ENCODE measurements at regions not wholly inside any gene's neighbourhood (a gene's known extent, or its start where the extent isn't known, plus 50 kb on each side); places are given as distances from the start of the nearest gene placed in this dataset.
"Not testable (repeated sequence)": the region's sequence is repeated elsewhere in the genome, so short reads cannot be mapped to it uniquely, and the experiment has no call there.

- Histone ChIP-seq H3K27ac (ENCODE audit: low read depth, low read length) (no peak overlapping the region), H3K9me3 (ENCODE audit: control insufficient read depth in 3 of 3, low read length in 3 of 3) (no peaks in the 10 kb centered on the region), H3K9ac (ENCODE audit: low read depth in 1 of 3, low read length in 3 of 3) (no peak overlapping the region), H3K27me3 (ENCODE audit: control insufficient read depth in 3 of 3, insufficient read depth in 3 of 3, low read length in 3 of 3) (no peaks in the 10 kb centered on the region), H3K4me3 (ENCODE audit: low read length in 3 of 3) (no peak overlapping the region), H3K36me3 (ENCODE audit: control insufficient read depth in 3 of 3, insufficient read depth in 3 of 3, low read length in 3 of 3) (no peaks in the 10 kb centered on the region), H3K4me1 (ENCODE audit: control insufficient read depth in 3 of 3, insufficient read depth in 3 of 3, low read length in 3 of 3) (no peaks in the 10 kb centered on the region)
Observed at GRCh38 chr4:127250577-127250976, 382.2 kb upstream of the INTU start.

- no peaks in the 10 kb centered on the region for H3K9me3 ChIP-seq (ENCODE audit: control insufficient read depth in 3 of 3, low read length in 3 of 3)
- no peak overlapping the region for H3K4me3 ChIP-seq (ENCODE audit: low read length in 3 of 3)
- no peaks in the 10 kb centered on the region for H3K27me3 ChIP-seq (ENCODE audit: control insufficient read depth in 3 of 3, insufficient read depth in 3 of 3, low read length in 3 of 3)
- H3K4me1 ChIP-seq (ENCODE audit: control insufficient read depth in 3 of 3, insufficient read depth in 3 of 3, low read length in 3 of 3): no peaks in the 10 kb centered on the region
- no peak overlapping the region for H3K9ac ChIP-seq (ENCODE audit: low read depth in 1 of 3, low read length in 3 of 3)
- no peak overlapping the region for H3K27ac ChIP-seq (ENCODE audit: low read depth, low read length)
- H3K36me3 ChIP-seq (ENCODE audit: control insufficient read depth in 3 of 3, insufficient read depth in 3 of 3, low read length in 3 of 3): no peaks in the 10 kb centered on the region
Observed at GRCh38 chr4:127251423-127251822, 381.3 kb upstream of the INTU start.

- Histone ChIP-seq H3K27me3 (ENCODE audit: control insufficient read depth in 3 of 3, insufficient read depth in 3 of 3, low read length in 3 of 3) (no peaks in the 10 kb centered on the region), H3K4me1 (ENCODE audit: control insufficient read depth in 3 of 3, insufficient read depth in 3 of 3, low read length in 3 of 3) (no peaks in the 10 kb centered on the region), H3K4me3 (ENCODE audit: low read length in 3 of 3) (no peak overlapping the region), H3K9me3 (ENCODE audit: control insufficient read depth in 3 of 3, low read length in 3 of 3) (no peaks in the 10 kb centered on the region), H3K9ac (ENCODE audit: low read depth in 1 of 3, low read length in 3 of 3) (no peak overlapping the region), H3K36me3 (ENCODE audit: control insufficient read depth in 3 of 3, insufficient read depth in 3 of 3, low read length in 3 of 3) (no peaks in the 10 kb centered on the region), H3K27ac (ENCODE audit: low read depth, low read length) (no peak overlapping the region)
Observed at GRCh38 chr4:127256500-127256899, 376.3 kb upstream of the INTU start.

GRCh38 chr4:127261476-127261875 is 371.3 kb upstream of the INTU start:
- Histone ChIP-seq H3K9me3 (ENCODE audit: control insufficient read depth in 3 of 3, low read length in 3 of 3) (no peaks in the 10 kb centered on the region), H3K4me1 (ENCODE audit: control insufficient read depth in 3 of 3, insufficient read depth in 3 of 3, low read length in 3 of 3) (no peaks in the 10 kb centered on the region), H3K9ac (ENCODE audit: low read depth in 1 of 3, low read length in 3 of 3) (no peak overlapping the region), H3K27ac (ENCODE audit: low read depth, low read length) (no peak overlapping the region), H3K36me3 (ENCODE audit: control insufficient read depth in 3 of 3, insufficient read depth in 3 of 3, low read length in 3 of 3) (no peaks in the 10 kb centered on the region), H3K4me3 (ENCODE audit: low read length in 3 of 3) (no peak overlapping the region), H3K27me3 (ENCODE audit: control insufficient read depth in 3 of 3, insufficient read depth in 3 of 3, low read length in 3 of 3) (no peaks in the 10 kb centered on the region)

GRCh38 chr4:127268367-127268766 is 364.4 kb upstream of the INTU start:
- Histone ChIP-seq H3K4me1 (ENCODE audit: control insufficient read depth in 3 of 3, insufficient read depth in 3 of 3, low read length in 3 of 3) (no peaks in the 10 kb centered on the region), H3K27ac (ENCODE audit: low read depth, low read length) (no peak overlapping the region), H3K27me3 (ENCODE audit: control insufficient read depth in 3 of 3, insufficient read depth in 3 of 3, low read length in 3 of 3) (no peaks in the 10 kb centered on the region), H3K9ac (ENCODE audit: low read depth in 1 of 3, low read length in 3 of 3) (no peak overlapping the region), H3K36me3 (ENCODE audit: control insufficient read depth in 3 of 3, insufficient read depth in 3 of 3, low read length in 3 of 3) (no peaks in the 10 kb centered on the region), H3K4me3 (ENCODE audit: low read length in 3 of 3) (no peak overlapping the region), H3K9me3 (ENCODE audit: control insufficient read depth in 3 of 3, low read length in 3 of 3) (no peaks in the 10 kb centered on the region)

GRCh38 chr4:127277023-127277422 is 355.7 kb upstream of the INTU start:
- not testable (repeated sequence) for H3K9ac ChIP-seq (ENCODE audit: low read depth in 1 of 3, low read length in 3 of 3); H3K36me3 ChIP-seq (ENCODE audit: control insufficient read depth in 3 of 3, insufficient read depth in 3 of 3, low read length in 3 of 3); H3K27me3 ChIP-seq (ENCODE audit: control insufficient read depth in 3 of 3, insufficient read depth in 3 of 3, low read length in 3 of 3); H3K27ac ChIP-seq (ENCODE audit: low read depth, low read length); H3K9me3 ChIP-seq (ENCODE audit: control insufficient read depth in 3 of 3, low read length in 3 of 3); H3K4me3 ChIP-seq (ENCODE audit: low read length in 3 of 3); H3K4me1 ChIP-seq (ENCODE audit: control insufficient read depth in 3 of 3, insufficient read depth in 3 of 3, low read length in 3 of 3)

- Histone ChIP-seq H3K9ac (ENCODE audit: low read depth in 1 of 3, low read length in 3 of 3) (no peak overlapping the region), H3K4me1 (ENCODE audit: control insufficient read depth in 3 of 3, insufficient read depth in 3 of 3, low read length in 3 of 3) (no peaks in the 10 kb centered on the region), H3K36me3 (ENCODE audit: control insufficient read depth in 3 of 3, insufficient read depth in 3 of 3, low read length in 3 of 3) (no peaks in the 10 kb centered on the region), H3K27ac (ENCODE audit: low read depth, low read length) (no peak overlapping the region), H3K4me3 (ENCODE audit: low read length in 3 of 3) (no peak overlapping the region), H3K27me3 (ENCODE audit: control insufficient read depth in 3 of 3, insufficient read depth in 3 of 3, low read length in 3 of 3) (no peaks in the 10 kb centered on the region), H3K9me3 (ENCODE audit: control insufficient read depth in 3 of 3, low read length in 3 of 3) (no peaks in the 10 kb centered on the region)
Observed at GRCh38 chr4:127284236-127284635, 348.5 kb upstream of the INTU start.

GRCh38 chr4:127291316-127291715 is 341.4 kb upstream of the INTU start:
- H3K4me1 ChIP-seq (ENCODE audit: control insufficient read depth in 3 of 3, insufficient read depth in 3 of 3, low read length in 3 of 3): no peaks in the 10 kb centered on the region

GRCh38 chr4:127293496-127293895 is 339.3 kb upstream of the INTU start:
- Histone ChIP-seq H3K27me3 (ENCODE audit: control insufficient read depth in 3 of 3, insufficient read depth in 3 of 3, low read length in 3 of 3) (no peaks in the 10 kb centered on the region), H3K9ac (ENCODE audit: low read depth in 1 of 3, low read length in 3 of 3) (no peak overlapping the region), H3K9me3 (ENCODE audit: control insufficient read depth in 3 of 3, low read length in 3 of 3) (peaks cover 0 to 4% (median 3%) of the 10 kb centered on the region in 3 donors), H3K27ac (ENCODE audit: low read depth, low read length) (no peak overlapping the region), H3K4me1 (ENCODE audit: control insufficient read depth in 3 of 3, insufficient read depth in 3 of 3, low read length in 3 of 3) (no peaks in the 10 kb centered on the region), H3K36me3 (ENCODE audit: control insufficient read depth in 3 of 3, insufficient read depth in 3 of 3, low read length in 3 of 3) (no peaks in the 10 kb centered on the region), H3K4me3 (ENCODE audit: low read length in 3 of 3) (no peak overlapping the region)

More at GRCh38 chr4:127291316-127291715, 341.4 kb upstream of the INTU start:
- Histone ChIP-seq H3K27me3 (ENCODE audit: control insufficient read depth in 3 of 3, insufficient read depth in 3 of 3, low read length in 3 of 3) (no peaks in the 10 kb centered on the region), H3K27ac (ENCODE audit: low read depth, low read length) (no peak overlapping the region), H3K36me3 (ENCODE audit: control insufficient read depth in 3 of 3, insufficient read depth in 3 of 3, low read length in 3 of 3) (no peaks in the 10 kb centered on the region), H3K9me3 (ENCODE audit: control insufficient read depth in 3 of 3, low read length in 3 of 3) (peaks cover 0 to 4% (median 3%) of the 10 kb centered on the region in 3 donors), H3K9ac (ENCODE audit: low read depth in 1 of 3, low read length in 3 of 3) (no peak overlapping the region), H3K4me3 (ENCODE audit: low read length in 3 of 3) (no peak overlapping the region)

- no peak overlapping the region for H3K4me3 ChIP-seq (ENCODE audit: low read length in 3 of 3)
- H3K36me3 ChIP-seq (ENCODE audit: control insufficient read depth in 3 of 3, insufficient read depth in 3 of 3, low read length in 3 of 3): no peaks in the 10 kb centered on the region
- H3K4me1 ChIP-seq (ENCODE audit: control insufficient read depth in 3 of 3, insufficient read depth in 3 of 3, low read length in 3 of 3): no peaks in the 10 kb centered on the region
- peak overlapping the region; percentile 20 for H3K27ac ChIP-seq (ENCODE audit: low read depth, low read length)
- H3K27me3 ChIP-seq (ENCODE audit: control insufficient read depth in 3 of 3, insufficient read depth in 3 of 3, low read length in 3 of 3): no peaks in the 10 kb centered on the region
- H3K9me3 ChIP-seq (ENCODE audit: control insufficient read depth in 3 of 3, low read length in 3 of 3): no peaks in the 10 kb centered on the region
- no peak overlapping the region for H3K9ac ChIP-seq (ENCODE audit: low read depth in 1 of 3, low read length in 3 of 3)
Observed at GRCh38 chr4:127304356-127304755, 328.4 kb upstream of the INTU start.

- Histone ChIP-seq H3K9me3 (ENCODE audit: control insufficient read depth in 3 of 3, low read length in 3 of 3) (peaks cover 0 to 1% (median 0%) of the 10 kb centered on the region in 3 donors), H3K27ac (ENCODE audit: low read depth, low read length) (no peak overlapping the region), H3K4me3 (ENCODE audit: low read length in 3 of 3) (no peak overlapping the region), H3K36me3 (ENCODE audit: control insufficient read depth in 3 of 3, insufficient read depth in 3 of 3, low read length in 3 of 3) (no peaks in the 10 kb centered on the region), H3K27me3 (ENCODE audit: control insufficient read depth in 3 of 3, insufficient read depth in 3 of 3, low read length in 3 of 3) (no peaks in the 10 kb centered on the region), H3K9ac (ENCODE audit: low read depth in 1 of 3, low read length in 3 of 3) (no peak overlapping the region), H3K4me1 (ENCODE audit: control insufficient read depth in 3 of 3, insufficient read depth in 3 of 3, low read length in 3 of 3) (no peaks in the 10 kb centered on the region)
Observed at GRCh38 chr4:127307996-127308395, 324.8 kb upstream of the INTU start.
